Hematopoietic multipotent progenitor cell treated with erythropoietin and hydrocortisone succinate and interleukin-3 and kit ligand, for 6 days (in vitro differentiated cells): ENCODE measurements at regions not wholly inside any gene's neighbourhood (a gene's known extent, or its start where the extent isn't known, plus 50 kb on each side); places are given as distances from the start of the nearest gene placed in this dataset.
"Not testable (repeated sequence)": the region's sequence is repeated elsewhere in the genome, so short reads cannot be mapped to it uniquely, and the experiment has no call there.

Experiments used
- DNase-seq: peaks from one replicate; pipeline ENCODE4 v3.0.0-alpha.2; 2015

DNA sequence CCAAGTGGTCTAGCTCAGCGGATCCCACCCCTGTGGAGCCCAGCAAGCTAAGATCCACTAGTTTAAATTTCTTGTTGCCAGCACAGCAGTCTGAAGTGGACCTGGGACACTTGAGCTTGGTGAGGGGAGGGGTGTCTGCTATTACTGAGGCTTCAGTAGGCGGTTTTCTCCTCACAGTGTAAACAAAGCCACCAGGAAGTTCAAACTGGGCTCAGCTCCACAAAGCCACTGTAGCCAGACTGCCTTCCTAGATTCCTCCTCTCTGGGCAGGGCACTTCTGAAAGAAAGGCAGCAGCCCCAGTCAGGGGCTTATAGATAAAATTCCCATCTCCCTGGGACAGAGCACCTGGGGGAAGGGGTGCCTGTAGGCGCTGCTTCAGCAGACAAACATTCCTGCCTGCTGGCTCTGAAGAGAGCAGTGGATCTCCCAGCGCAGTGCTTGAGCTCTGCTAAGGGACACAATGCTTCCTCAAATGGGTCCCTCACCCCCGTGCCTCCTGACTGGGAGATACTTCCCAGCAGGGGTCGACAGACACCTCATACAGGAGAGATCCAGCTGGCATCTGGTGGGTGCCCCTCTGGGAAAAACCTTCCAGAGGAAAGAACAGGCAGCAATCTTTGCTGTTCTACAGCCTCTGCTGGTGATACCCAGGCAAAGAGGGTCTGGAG is 148.6 kb upstream of the PDE4D start:
- not testable (repeated sequence) for DNase-seq

DNA sequence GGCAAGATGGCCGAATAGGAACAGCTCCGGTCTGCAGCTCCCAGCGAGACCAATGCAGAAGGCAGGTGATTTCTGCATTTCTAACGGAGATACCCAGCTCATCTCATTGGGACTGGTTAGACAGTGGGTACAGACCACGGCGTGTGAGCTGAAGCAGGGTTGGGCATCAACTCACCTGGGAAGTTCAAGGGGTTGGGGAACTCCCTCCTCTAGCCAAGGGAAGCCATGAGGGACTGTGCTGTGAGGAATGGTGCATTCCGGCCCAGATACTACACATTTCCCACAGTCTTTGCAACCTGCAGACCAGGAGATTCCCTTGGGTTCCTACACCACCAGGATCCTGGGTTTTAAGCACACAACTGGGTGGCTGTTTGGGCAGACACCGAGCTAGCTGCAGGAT is 148.0 kb upstream of the PDE4D start:
- DNase-seq: not testable (repeated sequence)

DNA sequence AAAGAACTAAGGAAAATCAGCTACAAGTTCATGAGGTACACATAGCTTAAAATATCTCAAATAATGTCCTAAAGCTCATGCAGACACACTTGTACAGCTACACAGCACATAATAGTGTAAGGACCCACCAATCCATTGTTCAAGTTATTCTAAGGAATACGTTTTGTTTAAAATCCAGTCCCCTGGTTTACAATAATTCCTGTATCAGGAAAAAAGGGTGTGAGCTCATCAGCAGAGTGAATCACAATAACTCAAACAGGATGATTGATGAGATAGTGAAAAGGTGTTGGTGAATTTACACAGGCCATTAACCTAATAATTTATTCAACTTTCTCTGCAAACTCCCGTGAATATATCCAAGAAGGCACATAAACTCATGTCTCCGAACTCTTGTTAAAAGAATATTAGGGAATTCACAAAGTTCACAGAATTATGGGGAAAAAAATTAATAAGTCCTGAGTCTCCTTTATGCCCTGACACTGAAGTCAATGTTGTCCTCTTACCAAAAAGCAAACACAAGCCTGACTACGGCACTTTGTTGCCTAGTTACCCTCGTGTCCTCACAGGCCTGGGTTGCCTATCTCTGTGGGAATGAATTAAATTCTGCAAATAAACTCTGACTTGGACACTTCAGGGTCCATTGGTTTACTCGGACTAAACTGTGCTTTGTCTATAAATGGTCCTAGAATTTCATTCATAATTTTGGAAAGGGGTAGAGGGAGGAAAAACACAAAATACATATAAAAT is 142.8 kb upstream of the PDE4D start:
- no peak for DNase-seq

DNA sequence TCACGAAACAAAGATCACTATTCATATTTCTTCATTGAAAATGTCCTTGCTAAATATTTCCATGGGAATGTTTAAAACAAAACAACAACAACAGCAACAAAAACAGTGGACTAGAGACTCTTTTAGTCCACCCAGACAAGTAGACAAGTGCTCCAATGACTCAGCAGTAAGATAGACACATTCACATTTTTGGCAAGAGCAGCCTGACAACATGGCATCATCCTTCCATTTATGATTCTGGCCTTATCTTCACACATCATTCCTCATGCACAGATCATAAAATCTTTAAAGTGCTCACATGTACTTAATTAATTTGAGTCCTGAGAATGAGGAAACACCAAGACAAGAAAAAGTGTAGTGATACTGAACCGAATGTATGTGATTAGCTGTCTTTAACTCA is 132.6 kb upstream of the PDE4D start:
- no peak for DNase-seq

DNA sequence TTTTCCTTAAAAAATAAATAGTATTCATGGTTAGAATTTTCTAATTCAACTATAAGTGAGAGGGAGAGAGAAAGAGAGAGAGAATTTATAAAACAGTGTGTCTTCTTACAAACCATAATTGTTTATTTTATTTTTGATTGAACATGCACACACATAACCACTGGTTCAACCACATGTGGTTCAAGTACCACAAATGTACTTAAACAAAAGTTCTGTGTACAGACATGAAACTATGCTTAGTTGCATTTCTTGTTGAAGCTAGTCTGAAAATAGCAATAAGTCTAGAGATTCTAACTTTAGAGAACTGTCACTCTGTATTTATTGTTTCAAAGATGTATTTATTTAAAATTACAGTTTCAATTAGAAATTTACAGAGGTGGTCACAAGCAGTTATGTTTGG is 130.6 kb upstream of the PDE4D start:
- no peak for DNase-seq

DNA sequence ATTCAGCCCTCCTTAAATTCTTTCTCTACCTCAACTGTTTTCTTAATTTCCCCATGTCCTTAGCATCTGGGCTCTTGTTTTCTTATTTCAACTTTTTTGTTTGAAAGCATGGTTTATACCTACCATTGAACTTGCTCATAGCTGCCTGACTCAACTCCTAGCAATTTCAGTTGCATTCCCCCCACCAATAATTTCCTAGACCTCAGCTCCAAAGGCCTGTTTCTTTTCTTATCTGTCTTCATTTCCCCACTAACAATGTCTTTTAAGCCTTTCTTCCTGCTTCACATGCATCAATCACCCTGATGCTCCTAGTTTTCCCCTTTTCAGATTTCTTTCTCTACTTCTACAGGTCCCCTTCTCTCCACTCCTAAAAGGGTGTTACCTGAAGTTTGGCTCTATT is 129.7 kb upstream of the PDE4D start:
- no peak for DNase-seq

DNA sequence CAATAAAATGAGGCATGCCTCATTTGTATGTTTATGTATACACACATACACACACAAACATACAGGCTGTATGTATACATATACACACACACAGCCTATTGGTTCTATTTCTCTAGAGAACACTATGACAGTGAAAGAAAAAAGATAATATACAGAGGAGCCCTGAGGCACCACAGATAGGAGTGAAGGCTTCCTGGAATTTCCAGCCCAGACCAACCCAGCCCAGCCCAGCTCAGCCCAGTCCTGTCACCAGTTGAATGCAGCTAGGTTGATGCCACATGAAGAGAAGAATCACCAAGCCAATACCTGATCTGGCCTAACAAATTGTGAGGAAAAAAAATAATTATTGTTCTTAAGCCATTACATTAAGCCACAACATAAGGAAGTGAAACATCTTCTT is 126.9 kb upstream of the PDE4D start:
- no peak for DNase-seq

DNA sequence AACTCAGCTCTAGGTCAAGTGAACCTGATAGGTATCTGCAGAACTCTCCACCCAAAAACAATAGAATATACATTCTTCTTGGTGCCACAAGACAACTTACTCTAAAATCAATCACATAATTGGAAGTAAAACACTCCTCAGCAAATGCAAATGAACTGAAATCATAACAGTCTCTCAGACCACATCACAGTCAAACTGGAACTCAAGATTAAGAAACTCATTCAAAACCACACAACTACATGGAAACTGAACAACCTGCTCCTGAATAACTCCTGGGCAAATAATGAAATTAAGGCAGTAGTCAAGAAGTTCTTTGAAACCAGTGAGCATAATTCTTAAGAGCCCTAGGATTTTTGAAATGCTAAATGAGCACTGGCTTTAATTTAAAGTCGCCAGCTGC is 125.4 kb upstream of the PDE4D start:
- not testable (repeated sequence) for DNase-seq

DNA sequence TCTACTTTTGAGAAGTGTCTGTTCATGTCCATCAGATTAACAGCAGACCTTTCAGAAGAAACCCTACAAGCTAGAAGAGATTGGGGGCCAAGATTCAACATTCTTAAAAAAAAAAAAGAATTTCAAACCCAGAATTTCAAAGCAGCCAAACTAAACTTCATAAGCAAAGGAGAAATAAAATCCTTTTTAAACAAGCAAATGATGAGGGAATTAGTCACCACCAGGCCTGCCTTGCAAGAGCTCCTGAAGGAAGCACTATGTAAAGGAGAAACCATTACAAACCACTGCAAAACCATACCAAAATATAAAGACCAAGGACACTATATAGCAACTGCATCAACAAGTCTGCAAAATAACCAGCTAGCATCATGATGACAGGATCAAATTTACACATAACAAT is 124.6 kb upstream of the PDE4D start:
- no peak for DNase-seq

DNA sequence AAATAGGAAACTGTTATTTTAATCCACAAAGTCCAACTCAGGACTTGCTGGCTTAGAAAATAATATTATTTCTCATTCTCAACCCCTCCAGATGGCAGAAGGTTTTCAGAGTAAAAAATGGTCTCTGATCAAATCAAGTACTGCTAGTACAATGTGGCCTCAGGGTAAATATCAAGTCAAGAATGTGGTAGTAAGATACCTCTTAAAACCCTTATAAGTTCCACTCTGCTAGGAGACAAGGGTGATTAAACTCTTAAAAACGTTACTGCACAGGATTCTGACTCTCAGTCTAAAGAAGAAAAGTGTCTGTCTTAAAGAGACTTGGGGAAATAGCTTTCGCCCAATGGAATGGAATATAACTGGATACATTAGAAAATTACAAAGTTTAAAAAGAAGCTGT is 120.8 kb upstream of the PDE4D start:
- no peak for DNase-seq

DNA sequence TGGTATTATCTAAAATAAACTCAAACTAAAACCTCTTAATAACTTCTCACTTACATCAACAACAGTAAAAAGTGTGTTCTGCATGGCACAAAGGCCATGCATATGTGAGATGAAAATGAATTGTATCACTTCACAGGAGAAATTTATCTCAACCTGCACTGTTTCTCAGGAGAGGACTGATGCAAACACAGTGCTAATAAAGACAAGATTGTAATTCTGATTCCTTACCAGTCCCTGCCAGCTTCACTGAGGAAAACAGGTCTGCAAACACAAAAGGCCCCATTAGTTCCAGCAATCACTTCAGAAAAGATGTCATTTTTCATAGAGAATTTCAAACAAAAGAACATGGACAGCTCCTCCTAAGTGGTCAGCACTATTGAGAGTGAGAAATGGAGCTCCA is 117.3 kb upstream of the PDE4D start:
- DNase-seq: no peak

DNA sequence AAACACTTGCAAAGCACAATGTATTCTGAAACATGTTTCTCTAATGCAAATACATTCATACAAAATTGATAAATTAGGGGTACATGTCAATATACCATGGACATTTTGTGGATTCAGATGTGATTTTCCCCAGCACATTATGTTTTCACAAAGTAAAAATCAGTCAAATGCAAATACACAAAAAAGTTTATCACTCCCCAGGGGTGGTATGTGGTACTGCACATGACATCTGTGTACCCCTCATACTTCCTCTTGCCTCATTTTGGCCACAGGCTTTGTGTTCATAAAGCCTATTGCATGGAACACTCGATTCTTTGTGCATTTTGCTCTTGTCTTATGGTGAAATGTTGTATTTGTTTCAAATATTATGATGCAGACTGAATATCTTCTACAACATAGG is 116.8 kb upstream of the PDE4D start:
- DNase-seq: peak; percentile 19

DNA sequence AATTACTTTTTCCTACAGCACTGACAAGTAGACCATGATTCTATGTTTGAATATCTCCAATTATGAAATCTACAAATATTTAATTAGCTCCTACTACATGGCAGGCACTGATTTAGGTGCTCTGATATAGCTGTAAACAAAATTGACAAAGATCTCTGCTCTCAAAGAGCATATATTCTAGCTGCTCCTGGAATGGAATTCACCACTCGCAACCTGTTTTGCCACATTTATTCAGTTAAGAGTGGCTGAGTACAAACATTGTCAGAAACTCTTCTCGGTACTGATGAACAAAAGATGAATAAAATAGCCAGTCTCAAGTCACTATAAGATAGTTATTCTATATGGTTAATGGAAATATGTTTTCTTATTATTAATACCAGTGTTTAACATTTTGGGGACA is 114.2 kb upstream of the PDE4D start:
- DNase-seq: no peak

DNA sequence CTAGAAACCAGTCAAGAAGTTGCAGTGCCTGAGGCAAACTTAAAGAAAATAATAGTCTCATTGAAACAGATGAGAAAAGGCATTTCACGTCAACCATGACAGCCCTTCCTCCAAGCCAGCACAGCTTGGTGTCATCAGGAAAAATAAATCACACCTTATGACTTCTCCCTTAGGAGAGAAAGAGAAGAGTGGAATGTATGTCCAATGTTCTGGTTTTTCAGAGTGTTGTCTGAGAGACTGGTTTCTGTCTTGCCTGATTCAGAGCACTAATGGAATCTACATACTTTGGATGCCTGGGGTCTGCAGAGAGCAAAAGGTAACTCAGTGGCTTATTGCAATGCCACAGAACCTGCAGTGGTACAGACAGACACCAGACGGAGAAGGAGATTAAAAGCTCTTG is 105.5 kb upstream of the PDE4D start:
- no peak for DNase-seq

DNA sequence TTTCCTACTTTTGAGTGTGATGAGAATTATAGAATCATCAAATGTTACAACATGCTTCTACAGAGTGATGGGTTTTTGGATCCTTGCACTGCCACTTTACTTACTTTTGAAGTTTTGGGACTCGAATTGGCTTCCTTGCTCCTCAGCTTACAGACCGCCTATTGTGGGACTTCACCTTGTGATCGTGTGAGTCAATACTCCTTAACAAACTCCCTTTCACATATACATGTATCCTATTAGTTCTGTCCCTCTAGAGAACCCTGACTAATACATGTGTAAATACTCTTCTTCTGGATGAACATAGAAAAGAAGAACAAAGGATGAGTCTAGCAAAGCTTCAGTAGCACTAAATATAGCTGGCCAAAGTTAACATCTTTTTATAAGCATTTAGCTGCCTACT is 98.7 kb upstream of the PDE4D start:
- DNase-seq: no peak

DNA sequence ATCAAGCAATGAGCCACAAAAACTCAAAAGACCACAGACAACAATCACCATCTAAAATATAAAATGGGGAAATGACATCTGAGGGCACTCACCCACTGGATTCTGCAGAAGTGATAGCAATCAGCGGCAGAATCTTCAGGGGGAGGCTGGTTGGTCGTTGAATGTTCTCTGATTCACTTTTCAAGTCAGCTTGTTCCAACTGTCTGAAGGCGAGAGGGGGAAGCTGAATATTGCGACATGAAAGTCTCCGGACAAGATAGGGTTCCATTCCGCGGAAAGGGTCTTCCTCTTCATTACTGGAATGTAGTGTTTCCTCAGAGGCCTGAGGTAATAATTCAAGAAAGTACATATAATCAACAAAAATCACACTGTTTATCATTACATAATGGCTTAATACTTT is 94.9 kb upstream of the PDE4D start:
- DNase-seq: peak; percentile 53

DNA sequence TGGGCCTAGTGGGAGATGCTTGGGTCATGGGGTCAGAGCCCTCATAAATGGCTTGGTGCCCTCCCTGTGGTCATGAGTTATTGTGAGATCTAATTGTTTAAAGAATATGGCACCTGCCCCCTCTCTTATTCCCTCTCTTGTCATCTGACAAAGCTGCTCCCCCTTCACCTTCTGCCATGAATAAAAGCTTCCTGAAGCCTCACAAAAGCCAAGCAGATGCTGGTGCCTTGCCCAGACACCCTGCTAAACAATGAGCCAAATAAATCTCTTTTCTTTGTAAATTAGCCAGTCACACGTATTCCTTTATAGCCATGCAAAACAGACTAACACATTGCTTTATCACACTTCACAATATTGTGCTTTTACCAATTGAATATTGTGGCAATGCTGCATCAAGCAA is 82.8 kb upstream of the PDE4D start:
- DNase-seq: no peak

DNA sequence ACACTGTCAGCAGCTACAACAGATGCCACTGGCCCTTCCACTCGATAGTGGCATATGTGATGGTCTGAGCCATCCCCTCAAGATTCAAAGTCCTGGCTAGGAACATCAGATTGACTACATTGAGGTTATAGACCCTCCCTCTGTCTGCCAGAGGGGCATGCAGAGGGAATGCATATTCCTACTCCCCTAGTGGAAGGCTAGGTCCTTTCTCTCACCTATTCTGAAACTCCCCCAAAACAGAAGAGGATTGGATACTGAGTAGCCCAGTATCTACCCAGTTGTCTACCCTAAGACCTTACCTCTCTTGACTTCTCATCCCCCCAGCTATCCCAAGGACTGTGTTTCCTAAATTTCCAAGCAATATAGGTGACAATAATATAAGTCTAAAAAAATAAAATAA is 78.5 kb upstream of the PDE4D start:
- DNase-seq: no peak

DNA sequence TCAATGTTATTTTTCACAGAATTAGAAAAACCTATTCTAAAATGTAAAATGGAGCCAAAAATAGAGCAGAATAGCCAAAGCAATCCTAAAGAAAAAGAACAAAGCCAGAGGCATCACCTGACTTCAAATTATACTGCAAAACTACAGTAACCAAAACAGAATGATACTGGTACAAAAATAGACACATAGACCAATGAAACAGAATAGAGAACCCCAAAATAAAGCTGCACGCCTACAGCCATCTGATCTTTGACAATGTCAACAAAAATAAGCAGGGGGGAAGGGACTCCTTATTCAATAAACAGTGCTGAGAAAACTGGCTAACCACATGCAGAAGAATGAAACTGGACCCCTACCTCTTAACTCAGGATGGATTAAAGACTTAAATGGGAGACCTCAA is 65.8 kb upstream of the PDE4D start:
- DNase-seq: no peak

DNA sequence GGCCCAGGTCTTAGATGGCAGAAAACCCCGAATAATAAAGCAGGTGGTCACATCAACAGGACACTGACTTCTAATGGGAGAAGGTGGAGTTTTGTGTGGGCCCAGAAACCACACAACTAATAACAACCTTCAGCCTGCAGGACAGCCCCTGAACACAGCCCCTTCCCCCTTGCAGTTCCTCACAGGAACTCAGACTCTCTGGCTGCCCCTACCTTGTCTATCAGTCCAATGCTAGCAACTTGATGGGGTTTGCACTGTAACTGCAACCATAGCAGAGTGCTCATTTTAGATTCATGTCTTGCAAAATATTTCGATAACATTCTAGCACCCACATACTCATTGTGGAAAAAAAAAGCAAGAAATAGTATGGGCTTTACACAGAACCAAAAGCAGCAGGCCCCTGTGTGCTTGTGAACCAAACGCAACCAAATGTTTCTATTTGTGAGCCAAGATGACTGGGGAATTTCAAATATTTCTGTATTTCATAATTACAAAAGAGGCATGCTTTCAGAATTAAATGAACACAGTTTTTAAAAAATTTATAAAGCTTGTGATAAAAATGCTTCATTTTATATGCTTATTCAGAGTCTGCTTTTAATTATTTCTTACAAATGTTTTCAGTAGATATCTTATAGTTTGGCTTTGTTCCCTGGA is 62.7 kb upstream of the PDE4D start:
- DNase-seq: no peak

DNA sequence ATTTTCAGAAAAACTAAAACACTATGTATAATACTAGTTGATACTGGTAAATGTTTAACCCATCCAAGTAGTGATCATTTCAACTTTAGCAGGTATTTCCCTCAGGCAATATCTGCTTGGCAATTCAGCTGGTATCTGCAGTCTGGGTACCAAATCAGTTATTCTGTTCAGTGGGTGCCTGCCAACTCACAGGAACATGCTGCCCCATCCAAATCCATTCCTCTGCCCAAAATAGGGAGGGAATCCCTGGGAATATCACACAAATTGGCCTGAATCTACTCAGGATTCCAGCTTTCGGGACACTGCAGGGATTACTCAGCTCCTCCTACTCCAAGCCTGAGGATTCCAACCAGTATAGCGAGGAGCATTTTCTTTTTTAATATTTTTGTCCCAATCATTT is 61.7 kb upstream of the PDE4D start:
- no peak for DNase-seq

DNA sequence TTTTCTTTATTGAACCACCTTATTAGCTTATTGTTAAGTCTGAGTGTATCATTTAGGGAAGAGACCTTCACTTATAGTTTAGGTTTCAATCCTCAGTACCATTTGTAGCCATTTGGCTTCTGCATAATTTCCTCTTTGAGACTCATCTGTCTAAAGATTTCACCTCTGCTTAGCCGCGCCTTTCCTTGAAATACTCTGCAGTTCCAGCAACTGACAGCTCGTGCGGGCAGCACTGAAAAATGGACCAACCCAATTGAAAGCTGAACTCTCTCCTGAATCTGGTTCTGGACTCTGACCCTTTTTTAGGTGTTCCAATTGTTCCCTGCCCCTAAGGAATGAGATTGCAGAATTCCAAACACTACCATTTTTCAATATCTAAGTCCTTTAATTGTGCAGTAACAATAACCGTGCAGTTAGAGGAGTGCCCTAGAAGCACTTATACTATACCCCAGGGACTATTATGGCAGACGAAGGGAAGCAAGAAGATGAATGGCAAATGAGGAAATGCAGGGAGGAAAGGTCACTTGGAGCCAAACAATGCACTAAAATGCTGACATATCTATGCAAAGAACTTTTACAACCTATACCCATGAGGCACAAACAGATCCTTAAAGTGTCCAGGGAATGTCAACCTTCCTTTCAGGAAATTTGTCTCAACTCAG is 50.1 kb upstream of the PDE4D start:
- no peak for DNase-seq
